ENCODE measurements at regions not wholly inside any gene's neighbourhood (a gene's known extent, or its start where the extent isn't known, plus 50 kb on each side); places are given as distances from the start of the nearest gene placed in this dataset.

DNA sequence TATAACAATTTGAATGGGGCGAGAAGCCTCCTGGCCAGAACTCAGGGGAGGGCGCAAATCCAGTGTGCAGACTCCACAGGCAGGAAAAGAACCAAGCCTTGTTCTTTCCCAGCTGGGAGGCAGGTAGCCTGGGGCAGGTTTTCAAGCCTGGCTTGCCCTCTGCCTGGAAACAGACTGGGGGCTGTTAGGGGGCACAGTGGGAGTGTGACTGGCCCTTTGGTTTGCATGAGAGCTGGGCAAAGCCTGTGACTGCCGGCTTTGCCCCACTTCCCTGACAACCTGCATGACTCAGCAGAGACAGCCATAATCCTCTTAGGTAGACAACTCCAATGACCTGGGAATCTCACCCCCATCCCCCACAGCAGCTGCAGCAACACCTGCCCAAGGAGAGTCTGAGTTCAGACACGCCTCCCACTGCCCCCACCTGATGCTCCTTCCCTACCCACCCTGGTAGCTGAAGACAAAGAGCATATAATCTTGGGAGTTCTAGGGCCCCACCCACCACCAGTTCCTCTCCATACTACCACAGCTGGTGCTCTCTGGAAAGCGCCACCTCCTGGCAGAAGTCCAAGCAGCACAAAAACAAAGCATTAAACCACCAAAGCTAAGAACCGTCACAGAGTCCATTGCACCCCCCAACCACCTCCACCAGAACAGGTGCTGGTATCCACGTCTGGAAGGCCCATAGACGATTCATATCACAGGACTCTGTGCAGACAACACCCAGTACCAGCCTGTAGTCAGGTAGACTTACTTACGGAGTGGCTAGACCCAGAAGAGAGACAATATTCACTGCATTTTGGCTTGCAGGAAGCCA, 402.5 kb downstream of the STK39 start:
- TF ChIP-seq, protein P1, sequence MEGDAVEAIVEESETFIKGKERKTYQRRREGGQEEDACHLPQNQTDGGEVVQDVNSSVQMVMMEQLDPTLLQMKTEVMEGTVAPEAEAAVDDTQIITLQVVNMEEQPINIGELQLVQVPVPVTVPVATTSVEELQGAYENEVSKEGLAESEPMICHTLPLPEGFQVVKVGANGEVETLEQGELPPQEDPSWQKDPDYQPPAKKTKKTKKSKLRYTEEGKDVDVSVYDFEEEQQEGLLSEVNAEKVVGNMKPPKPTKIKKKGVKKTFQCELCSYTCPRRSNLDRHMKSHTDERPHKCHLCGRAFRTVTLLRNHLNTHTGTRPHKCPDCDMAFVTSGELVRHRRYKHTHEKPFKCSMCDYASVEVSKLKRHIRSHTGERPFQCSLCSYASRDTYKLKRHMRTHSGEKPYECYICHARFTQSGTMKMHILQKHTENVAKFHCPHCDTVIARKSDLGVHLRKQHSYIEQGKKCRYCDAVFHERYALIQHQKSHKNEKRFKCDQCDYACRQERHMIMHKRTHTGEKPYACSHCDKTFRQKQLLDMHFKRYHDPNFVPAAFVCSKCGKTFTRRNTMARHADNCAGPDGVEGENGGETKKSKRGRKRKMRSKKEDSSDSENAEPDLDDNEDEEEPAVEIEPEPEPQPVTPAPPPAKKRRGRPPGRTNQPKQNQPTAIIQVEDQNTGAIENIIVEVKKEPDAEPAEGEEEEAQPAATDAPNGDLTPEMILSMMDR (IDR thresholded peaks at IDR 0.05 in 4 of 5, conservative IDR thresholded peaks at IDR 0.05 in 1 of 5), result no peak
- TF ChIP-seq POLR2A (IDR thresholded peaks at IDR 0.05), result no peak

Measured in gastrocnemius medialis (tissue), 4 donors.